SK-N-MC (cell line): ENCODE measurements at regions not wholly inside any gene's neighbourhood (a gene's known extent, or its start where the extent isn't known, plus 50 kb on each side); places are given as distances from the start of the nearest gene placed in this dataset.

ENCODE experiments used
- EZH2 ChIP-seq: fragments of 200-600 bp; sonication (generic); IDR thresholded peaks from one replicate; pipeline ENCODE4 v1.6.1; 2017; ENCODE audit warnings: antibody characterized with exemption
- POLR2AphosphoS5 ChIP-seq: IDR thresholded peaks from 2 replicates; pipeline ENCODE4 v1.6.1; 2012; ENCODE audit warnings: mild to moderate bottlenecking, low read depth, low read length, borderline replicate concordance

GRCh38 chr18:78458356-78458755, 521.3 kb upstream of the SALL3 start:
- TF ChIP-seq POLR2AphosphoS5 (no peak), EZH2 (no peak)
